Keratinocyte (primary cell): ENCODE measurements at regions not wholly inside any gene's neighbourhood (a gene's known extent, or its start where the extent isn't known, plus 50 kb on each side); places are given as distances from the start of the nearest gene placed in this dataset.

Experiments
- DNase-seq: peaks from one replicate; pipeline ENCODE4 v3.0.0-alpha.2; 2011; ENCODE audit warnings: low read depth, missing footprints, low spot score
- FAIRE-seq: peaks from 2 replicates; lab custom pipeline; 2011; peaks lifted over from hg19 to GRCh38; lab: Jason Lieb, UNC
- H2AFZ ChIP-seq: 2 replicates; pipeline ENCODE4 v1.6.0; 2012; ENCODE audit warnings: low read length, control low read depth, inconsistent platforms; ENCODE audit not compliant: control insufficient read depth
- H3K27ac ChIP-seq: 2 replicates; pipeline ENCODE4 v1.5.1; 2011; ENCODE audit warnings: low read length; ENCODE audit not compliant: control insufficient read depth, insufficient read depth
- H3K27me3 ChIP-seq: 3 replicates; pipeline ENCODE4 v1.6.0; 2011; ENCODE audit warnings: low read length; ENCODE audit not compliant: control insufficient read depth, insufficient read depth; ENCODE audit errors: extremely low read depth
- H3K36me3 ChIP-seq, 2 experiments: 2 replicates in 1 of 2; 3 replicates in 1 of 2; pipeline ENCODE4 v1.5.1; 2011; ENCODE audit warnings: low read length in 2 of 2, mild to moderate bottlenecking in 1 of 2; ENCODE audit not compliant: control insufficient read depth in 2 of 2, insufficient read depth in 2 of 2; ENCODE audit errors: extremely low read depth in 1 of 2
- H3K4me1 ChIP-seq: 3 replicates; pipeline ENCODE4 v1.5.1; 2011; ENCODE audit warnings: low read length; ENCODE audit not compliant: control insufficient read depth, insufficient read depth; ENCODE audit errors: extremely low read depth
- H3K4me2 ChIP-seq: 3 replicates; pipeline ENCODE4 v1.6.0; 2011; ENCODE audit warnings: low read depth, low read length; ENCODE audit not compliant: control insufficient read depth, insufficient read depth; ENCODE audit errors: extremely low read depth
- H3K4me3 ChIP-seq, 3 experiments: fragments of 200-600 bp in 1 of 3; sonication (generic) in 1 of 3; 2 replicates in 2 of 3; 3 replicates in 1 of 3; pipeline ENCODE4 v1.5.1; 2011 to 2016; ENCODE audit warnings: low read length in 3 of 3, mild to moderate bottlenecking in 3 of 3, control low read depth in 2 of 3, inconsistent platforms in 1 of 3, low read depth in 1 of 3, mixed read lengths in 1 of 3, mixed run types in 1 of 3, moderate library complexity in 1 of 3; ENCODE audit not compliant: control insufficient read depth in 2 of 3, insufficient read depth in 2 of 3; ENCODE audit errors: extremely low read depth in 1 of 3
- H3K79me2 ChIP-seq: 2 replicates; pipeline ENCODE4 v1.6.0; 2012; ENCODE audit warnings: low read length; ENCODE audit not compliant: control insufficient read depth, insufficient read depth
- H3K9ac ChIP-seq: 3 replicates; pipeline ENCODE4 v1.6.0; 2011; ENCODE audit warnings: low read length; ENCODE audit not compliant: control insufficient read depth, insufficient read depth; ENCODE audit errors: extremely low read depth
- H3K9me1 ChIP-seq: 3 replicates; pipeline ENCODE4 v1.6.0; 2011; ENCODE audit warnings: low read length; ENCODE audit not compliant: control insufficient read depth, insufficient read depth; ENCODE audit errors: extremely low read depth
- H3K9me3 ChIP-seq: 2 replicates; pipeline ENCODE4 v1.5.1; 2012; ENCODE audit warnings: low read depth, low read length; ENCODE audit not compliant: control insufficient read depth
- H4K20me1 ChIP-seq: 3 replicates; pipeline ENCODE4 v1.6.0; 2011; ENCODE audit warnings: low read length; ENCODE audit not compliant: control insufficient read depth, insufficient read depth; ENCODE audit errors: extremely low read depth
- CTCF ChIP-seq, 3 experiments: IDR thresholded peaks in 1 of 3; conservative IDR thresholded peaks in 1 of 3; optimal IDR thresholded peaks in 1 of 3; 2 replicates in 2 of 3; 3 replicates in 1 of 3; pipeline versions ENCODE3 to v1.5.1; 2011; ENCODE audit warnings: low read length in 3 of 3, mild to moderate bottlenecking in 3 of 3, moderate library complexity in 2 of 3, control low read depth in 1 of 3, inconsistent platforms in 1 of 3; ENCODE audit not compliant: insufficient read depth in 2 of 3; ENCODE audit errors: extremely low read depth in 1 of 3
- EZH2 ChIP-seq: IDR thresholded peaks from one replicate; pipeline ENCODE4 v1.6.1; 2012; ENCODE audit warnings: inconsistent platforms, mild to moderate bottlenecking, low read length, moderate library complexity
- dilution Hi-C: fragments of 300-500 bp; cut with MboI; formaldehyde crosslinking; loops from one replicate; pipeline ENCODE4 v1.7.0; 2020; ENCODE audit warnings: low sequenced_read_pairs; ENCODE audit not compliant: extremely low pct_ligation_motif_present

GRCh38 chr1:186772228-186772627, 56.5 kb upstream of the PLA2G4A start:
- Histone ChIP-seq H3K4me3 (no peak overlapping the region), H3K27me3 (no peaks in the 10 kb centered on the region), H3K27ac (no peak overlapping the region), H3K9me3 (no peaks in the 10 kb centered on the region), H4K20me1 (no peaks in the 10 kb centered on the region), H2AFZ (no peak overlapping the region), H3K4me1 (peaks cover 6% of the 10 kb centered on the region), H3K4me2 (no peak overlapping the region), H3K9me1 (no peaks in the 10 kb centered on the region), H3K36me3 (no peaks in the 10 kb centered on the region), H3K9ac (no peak overlapping the region), H3K79me2 (no peaks in the 10 kb centered on the region)
- no peak for TF ChIP-seq EZH2
- no peak for TF ChIP-seq CTCF (optimal IDR thresholded peaks at IDR 0.05 in 1 of 3, IDR thresholded peaks at IDR 0.05 in 1 of 3, conservative IDR thresholded peaks at IDR 0.05 in 1 of 3; ENCODE audit: extremely low read depth in 1 of 3, insufficient read depth in 2 of 3, low read length in 3 of 3)
- dilution Hi-C loops, result no loop called here
- DNase-seq (no peak), FAIRE-seq (no peak)

GRCh38 chr1:186770421-186770820, 58.3 kb upstream of the PLA2G4A start:
- Histone ChIP-seq H3K9ac (no peak overlapping the region), H2AFZ (no peak overlapping the region), H3K27ac (no peak overlapping the region), H3K9me3 (no peaks in the 10 kb centered on the region), H3K27me3 (no peaks in the 10 kb centered on the region), H3K4me2 (no peak overlapping the region), H3K79me2 (no peaks in the 10 kb centered on the region), H3K36me3 (no peaks in the 10 kb centered on the region), H3K4me1 (no peaks in the 10 kb centered on the region), H3K9me1 (no peaks in the 10 kb centered on the region), H4K20me1 (no peaks in the 10 kb centered on the region), H3K4me3 (no peak overlapping the region)
- DNase-seq, result no peak
- FAIRE-seq, result no peak
- TF ChIP-seq CTCF (optimal IDR thresholded peaks at IDR 0.05 in 1 of 3, IDR thresholded peaks at IDR 0.05 in 1 of 3, conservative IDR thresholded peaks at IDR 0.05 in 1 of 3; ENCODE audit: extremely low read depth in 1 of 3, insufficient read depth in 2 of 3, low read length in 3 of 3), result no peak
- no peak for TF ChIP-seq EZH2
- dilution Hi-C loops, result no loop called here
